GM21423 (cell line): ENCODE measurements at regions not wholly inside any gene's neighbourhood (a gene's known extent, or its start where the extent isn't known, plus 50 kb on each side); places are given as distances from the start of the nearest gene placed in this dataset.
A peak's percentile ranks its signal among the peaks of the same experiment; 100 is the strongest.
"Not testable (repeated sequence)": the region's sequence is repeated elsewhere in the genome, so short reads cannot be mapped to it uniquely, and the experiment has no call there.

Experiments
- ATAC-seq: cut with Tn5 transposase; IDR thresholded peaks from one replicate; pipeline ENCODE4 v1.9.1; 2021; ENCODE audit warnings: mild to moderate bottlenecking, moderate library complexity; ENCODE audit not compliant: unreplicated experiment

DNA sequence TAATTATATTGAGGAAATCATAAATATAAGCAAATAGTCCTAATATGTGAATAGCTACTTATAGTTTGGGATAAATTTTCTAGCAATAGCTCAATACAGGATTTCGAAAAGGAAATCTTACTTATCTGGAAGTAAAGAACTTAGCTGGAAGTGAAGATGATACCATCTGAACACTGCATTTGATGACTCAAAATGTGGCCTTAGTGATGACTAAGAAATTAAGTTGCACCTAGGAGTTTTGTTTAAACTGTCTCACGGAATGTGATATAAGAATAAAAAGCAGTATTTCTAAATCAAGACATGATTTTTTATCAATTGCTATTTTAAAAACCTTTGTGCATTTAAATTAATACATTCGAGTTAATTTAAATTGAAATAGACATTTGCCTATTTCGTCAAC is 91.2 kb downstream of the EOMES start:
- no peak for ATAC-seq

DNA sequence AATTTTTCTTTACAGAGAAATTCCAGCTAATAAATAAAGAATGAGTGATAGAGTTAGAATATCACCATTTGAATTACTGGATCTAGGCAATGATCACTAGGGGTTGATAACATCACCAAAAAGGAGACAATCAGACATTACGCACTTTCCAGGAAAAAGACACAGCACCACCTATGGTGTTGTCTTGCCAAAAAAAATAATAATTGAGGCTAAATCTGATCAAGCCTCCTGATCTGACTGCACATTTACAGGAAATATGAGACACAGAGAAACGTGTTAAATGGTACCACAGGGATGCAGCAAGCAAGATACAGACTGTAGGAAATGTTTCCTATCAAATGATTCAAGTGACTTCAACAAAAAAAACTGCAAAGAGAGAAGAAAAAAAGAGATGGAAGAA is 92.8 kb downstream of the EOMES start:
- no peak for ATAC-seq

DNA sequence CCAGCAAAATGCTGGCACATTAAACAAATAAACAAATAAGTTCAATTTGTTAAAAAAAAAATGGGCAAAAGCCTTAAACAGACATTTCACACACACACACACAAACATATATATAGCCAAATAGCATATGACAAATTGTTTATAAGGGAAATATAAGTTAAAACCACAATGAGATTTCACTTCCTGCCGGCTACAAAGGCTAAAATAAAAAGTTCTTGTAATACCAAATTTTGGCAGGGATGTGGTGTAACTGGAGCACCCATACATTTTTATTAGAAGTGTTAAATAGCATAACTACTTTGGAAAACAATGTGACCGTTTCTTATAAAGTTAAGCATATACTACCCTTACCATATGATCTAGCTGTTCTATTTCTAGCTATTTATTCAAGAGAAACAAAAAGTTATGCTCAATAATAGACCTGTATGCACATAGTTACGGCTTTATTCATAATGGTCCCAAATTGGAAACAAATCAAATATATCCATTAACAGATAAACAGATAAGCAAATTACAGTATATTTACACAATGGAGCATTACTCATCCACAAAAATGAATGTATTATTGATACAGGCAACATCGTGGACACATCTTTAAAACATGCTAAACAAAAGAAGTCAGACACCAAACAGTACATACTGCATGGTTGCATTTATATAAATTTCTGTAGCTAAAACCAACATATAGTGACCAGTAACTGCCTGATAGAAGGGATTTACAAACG is 93.9 kb downstream of the EOMES start:
- ATAC-seq: no peak

DNA sequence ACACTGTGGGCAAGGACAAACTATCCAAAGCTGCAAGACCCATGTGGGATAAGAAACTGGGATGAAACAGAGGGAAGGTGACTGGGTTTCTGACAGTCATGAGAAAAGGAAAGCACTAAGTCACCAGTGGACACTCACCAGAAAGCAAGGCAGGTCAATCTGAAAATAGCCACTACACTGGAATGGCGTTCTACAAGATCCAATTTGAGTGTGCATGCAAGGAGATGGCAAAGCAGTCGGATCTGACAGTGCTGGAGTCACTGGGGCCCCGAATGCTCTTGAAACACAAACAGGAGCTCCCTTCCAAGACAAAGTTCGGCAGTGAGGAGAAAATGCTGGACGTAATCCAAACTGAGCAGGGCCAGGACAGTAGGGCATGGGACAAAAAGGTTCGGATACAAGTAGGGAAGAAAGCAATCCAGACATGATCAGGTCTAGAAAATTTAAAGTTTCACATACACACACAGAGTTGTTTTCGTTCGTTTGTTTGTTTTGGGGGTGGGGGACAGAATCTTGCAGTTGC is 95.5 kb downstream of the EOMES start:
- no peak for ATAC-seq

DNA sequence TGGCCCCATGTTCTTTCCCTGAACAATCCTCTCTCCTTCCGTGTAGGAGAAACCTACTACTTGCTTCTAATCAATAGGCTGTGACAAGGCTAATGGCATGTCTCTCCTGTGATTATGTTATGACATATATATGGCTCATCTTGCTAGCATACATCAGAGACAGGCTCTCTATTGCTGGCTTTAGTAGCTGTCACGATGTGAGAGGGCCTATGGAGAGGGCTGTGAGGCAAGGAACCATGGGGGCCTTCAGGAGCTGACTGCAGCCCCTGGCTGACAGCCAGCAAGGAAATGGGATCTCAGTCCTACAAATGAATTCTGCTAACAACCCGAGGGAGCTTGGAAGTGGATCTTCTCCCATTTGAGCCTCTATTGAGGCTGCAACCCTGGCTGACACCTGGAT is 96.3 kb downstream of the EOMES start:
- ATAC-seq: no peak

DNA sequence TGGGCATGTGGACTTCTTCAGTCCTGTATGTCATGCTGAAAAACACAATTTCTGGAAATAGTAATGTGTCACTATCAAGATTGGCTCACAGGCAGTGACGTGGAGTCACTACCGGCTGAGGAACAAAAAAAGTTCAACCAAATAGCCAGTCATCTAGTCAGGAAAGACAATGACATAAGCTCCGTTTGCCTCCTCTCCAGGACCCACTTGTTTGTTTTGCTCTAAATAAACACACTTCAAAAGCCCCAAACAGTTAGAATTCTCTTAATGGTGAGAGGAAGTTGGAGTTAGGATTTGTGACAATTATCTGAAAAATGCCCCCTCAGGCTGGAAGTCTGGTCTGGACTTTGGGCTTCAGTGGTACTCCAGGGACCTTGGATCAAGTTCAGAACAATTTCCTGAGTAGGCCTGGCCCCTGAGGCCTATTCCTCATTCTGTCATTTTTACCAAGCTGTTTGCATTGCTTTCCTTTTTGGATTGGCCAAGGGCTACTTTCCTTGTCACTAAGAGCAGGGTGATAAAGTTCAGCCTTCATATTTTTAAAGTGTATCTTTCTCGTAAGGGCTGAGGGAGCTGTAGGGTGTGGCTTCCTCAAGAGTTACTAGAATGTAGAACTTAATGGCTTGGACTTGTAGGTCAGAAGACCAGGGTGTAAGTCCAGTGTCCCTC is 98.9 kb downstream of the EOMES start:
- no peak for ATAC-seq

DNA sequence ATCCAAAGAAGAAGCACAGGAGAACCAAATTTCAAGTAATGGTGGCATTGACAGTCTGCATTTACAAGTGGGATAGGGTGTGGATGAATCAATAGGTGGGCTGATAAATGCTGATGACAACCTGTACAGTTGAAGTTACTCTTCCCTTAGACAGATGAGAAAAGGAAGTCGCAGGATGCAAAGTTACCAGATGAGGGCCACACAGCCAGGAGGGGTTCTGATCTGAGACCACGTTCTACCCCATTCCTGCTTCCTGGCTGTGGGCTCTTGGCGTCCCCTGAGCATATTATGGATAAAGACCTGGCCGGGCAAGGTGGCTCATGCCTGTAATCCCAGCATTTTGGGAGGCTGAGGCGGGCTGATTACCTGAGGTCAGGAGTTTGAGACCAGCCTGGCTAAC is 104.6 kb downstream of the EOMES start:
- ATAC-seq: no peak

DNA sequence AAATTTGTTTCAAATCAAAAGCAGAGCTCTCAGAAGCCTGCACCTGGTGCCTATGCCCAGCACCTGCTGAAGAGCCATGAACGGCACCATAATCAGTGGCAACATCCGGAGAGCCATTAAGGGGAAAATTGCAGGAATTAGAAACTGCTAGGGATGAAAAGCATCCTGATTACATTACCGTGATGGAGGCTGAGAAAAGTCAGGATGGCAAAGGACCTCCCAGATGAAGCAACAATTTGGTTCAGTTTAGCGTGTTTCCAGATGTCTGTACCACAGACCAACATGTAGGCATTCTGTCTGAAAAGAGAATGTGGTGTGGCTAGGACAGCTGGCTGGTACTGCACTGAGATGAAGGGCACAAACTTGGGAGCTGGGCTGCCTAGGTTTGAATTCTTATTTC is 106.1 kb downstream of the EOMES start:
- no peak for ATAC-seq

DNA sequence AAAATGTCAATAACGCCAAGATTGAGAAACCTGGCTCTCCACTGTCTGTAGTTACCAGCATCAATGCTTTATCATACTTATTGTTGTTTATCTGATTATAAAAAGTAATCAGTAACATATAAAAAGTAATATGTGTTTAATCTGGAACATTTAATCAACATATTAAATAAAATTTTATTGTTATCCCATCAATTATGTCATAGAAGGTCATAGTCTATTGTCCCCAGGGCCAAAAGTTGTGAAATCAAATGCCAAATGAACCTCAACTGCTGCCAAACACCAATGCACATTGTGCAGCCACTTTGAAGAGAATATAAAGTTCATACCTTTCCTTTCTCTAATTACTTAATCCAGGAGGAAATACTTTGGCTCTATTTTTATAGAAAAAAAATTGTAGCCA is 106.6 kb downstream of the EOMES start:
- no peak for ATAC-seq

DNA sequence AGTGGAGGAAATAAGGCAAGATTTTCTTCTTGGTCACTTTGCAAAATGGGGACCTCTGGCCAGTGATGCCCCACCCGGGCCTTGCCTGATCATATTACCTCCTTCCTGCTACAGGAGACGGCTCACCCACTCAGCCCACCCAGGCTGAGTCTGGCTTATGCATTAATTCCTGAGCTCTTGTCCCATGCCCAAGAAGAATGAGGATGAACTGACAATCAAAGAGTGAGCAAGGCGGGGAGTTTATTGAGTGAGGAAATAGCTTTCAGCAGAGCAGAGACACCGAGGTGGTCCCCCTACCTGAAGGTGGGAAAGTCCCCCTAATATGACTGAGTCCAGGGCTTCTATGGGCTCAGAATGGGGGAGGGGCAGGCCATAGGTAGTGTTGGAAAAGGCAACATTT is 107.5 kb downstream of the EOMES start:
- no peak for ATAC-seq

DNA sequence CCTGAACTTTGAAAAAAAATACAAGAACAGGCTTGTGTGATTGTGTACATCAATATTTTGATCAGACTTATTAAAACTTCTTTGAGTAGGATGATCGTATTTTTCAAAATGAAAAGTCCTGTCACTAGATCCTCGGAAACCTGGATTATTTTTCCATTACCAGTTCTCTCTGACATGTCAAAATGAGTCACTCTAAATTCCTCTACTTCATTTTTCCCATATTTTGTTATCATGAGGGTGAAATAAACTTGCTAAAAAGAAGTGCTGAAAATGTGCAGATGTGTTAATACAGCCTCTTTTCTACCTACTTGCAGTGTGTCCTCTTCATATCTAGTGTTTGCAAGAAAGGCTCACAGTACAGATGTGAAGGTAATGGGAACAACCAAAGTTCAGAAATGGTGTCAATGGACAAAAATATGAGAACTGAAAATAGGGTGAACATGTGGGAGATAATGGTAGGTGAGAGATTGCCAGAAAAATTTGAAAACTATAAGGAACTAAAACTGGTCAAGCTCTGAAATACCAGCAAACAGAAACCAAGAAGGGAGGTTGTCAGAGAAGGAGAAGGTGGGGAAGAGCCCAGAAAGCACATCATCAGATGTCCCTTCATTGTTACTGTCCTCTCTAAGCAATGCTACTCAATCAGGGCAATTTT is 108.2 kb downstream of the EOMES start:
- ATAC-seq: no peak

DNA sequence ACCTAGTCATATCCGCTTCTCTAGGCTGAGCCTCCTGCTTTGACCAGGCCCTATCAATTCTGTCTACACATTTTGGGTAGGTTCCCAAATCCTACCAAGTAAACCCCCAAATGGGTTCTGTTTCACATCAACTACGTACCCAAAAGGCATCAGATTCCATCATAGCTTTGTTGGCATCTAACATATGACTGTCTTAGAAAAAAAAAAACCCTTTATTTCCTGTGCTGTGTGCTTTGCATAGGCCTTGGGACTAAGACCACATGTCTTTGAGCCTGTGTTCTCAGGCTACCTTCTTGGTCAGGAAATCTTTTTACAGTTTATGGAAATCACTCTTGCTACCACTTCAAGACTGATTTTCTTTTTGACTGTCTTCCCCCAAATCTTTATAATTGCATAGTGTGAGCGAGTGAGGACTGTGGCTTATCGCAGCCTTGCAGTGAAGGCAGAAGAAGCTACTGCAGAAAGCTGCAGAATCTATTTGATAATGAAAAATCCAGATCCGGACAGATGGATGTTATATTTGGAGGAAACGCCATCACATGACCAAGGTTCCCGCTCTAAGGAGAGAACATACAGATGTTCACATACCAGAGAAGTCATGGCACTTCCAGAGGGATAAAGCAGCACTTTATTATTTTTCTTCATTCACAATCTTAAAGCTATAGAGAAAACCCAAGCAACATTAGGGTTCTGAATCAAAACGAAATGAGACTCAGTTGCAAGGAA is 111.2 kb downstream of the EOMES start:
- ATAC-seq: peak; percentile 45

DNA sequence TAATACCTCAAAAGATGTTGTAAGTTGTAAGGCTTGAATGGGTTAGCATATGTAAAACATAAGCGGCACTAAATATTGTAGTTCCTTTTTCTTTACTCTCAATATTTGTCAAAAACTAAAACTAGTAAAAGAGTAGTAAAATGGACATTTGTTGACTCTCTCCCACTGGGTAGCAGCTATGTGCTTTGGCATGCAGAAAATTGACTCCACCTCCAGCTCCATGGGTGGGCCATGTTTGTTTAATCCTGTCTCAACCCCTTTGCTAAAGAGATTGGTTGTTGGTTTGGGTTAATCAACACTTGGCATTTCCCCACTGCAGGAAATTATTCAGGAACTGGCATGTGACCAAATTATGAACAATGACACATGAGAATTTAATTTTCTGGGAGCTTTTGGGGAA is 114.8 kb downstream of the EOMES start:
- ATAC-seq: no peak

DNA sequence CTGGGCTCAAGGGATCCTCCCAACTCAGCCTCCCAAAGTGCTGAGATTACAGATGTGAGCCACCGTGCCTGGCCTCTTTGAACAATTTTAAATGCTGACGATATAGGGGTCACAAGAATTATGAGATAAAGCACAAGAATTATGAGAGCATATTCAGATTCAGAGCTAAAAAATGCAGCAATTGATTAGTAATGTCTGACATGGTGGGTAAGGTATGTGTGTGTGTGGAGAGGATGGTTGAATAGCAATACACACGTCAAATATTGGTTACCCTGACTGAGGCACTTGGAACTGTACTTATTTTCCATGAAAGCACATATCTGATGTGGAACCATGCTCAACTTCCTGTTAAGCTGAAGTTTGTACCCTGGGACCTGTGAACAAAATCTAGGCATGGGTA is 115.6 kb downstream of the EOMES start:
- ATAC-seq: no peak

DNA sequence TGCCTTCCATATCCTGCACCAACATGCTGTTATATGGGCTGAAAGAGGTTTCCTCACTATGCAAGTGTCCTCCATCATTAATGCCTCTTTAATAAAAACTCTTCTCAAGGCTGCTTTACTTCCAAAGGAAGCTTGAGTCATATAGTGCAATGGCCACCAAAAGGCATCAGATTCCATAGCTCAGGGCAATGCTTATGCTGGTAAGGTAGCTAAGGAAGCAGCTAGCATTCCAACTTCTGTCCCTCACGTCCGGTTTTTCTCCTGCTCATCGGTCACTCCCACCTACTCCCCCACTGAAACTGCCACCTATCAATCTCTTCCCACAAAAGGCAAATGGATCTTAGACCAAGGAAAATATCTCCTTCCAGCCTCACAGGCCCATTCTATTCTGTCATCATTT is 117.1 kb upstream of the SLC4A7 start:
- ATAC-seq: not testable (repeated sequence)

DNA sequence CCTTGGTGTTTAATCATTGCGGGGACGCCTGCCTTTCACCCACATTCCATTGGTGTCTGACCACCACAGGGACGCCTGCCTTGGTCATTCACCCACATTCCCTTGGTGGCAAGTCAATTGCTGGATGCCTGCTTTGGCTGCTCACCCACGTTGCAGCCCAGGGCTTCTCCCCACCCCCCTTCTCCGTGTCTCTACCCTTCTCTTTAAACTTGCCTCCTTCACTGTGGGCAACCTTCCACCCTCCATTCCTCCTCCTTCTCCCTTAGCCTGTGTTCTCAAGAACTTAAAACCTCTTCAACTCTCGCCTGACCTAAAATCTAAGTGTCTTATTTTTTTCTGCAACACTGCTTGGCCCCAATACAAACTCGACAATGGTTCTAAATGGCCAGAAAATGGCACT is 115.6 kb upstream of the SLC4A7 start:
- not testable (repeated sequence) for ATAC-seq

DNA sequence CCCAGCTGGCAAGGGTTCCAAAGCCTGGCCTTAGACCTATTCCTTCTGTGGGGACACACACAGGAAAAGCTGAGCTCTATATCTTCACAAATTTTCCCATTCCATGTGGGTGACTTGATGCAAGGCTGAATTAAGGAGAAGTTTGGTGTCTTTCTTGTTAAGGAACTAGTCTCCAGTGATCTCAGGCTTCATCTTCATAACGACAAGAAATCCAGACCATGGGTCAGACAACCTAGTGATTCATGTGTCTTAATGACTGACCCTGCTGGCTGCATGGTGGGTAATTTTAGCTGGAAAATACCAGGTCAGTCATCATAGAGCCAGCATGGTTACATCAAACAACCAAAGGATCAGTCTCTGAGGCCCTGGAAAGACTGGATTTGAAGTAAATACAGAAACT is 112.7 kb upstream of the SLC4A7 start:
- no peak for ATAC-seq

DNA sequence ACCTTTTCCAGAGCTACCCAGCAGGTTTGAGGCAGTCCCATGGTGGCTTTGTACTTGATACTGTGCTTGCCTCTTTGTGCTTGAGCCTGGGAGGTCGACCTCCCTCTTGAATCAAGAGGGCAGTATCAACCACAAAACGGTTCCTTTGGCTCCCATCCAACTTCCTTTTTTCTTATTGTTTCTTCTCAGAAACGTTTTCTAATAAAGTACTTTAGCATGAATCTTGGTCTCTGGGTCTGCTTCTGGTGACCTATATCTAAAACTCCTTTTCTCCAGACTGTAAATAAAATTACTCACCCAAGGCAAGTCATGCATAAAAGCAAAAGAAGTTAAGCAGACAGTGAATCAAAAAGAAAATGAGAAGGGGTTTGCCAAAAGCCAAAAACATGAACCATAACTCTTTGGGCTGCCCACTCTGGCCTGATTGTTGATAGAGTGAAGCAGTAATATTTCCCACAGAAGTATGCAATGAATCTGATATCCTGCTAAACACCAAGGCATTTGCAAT is 112.2 kb upstream of the SLC4A7 start:
- ATAC-seq: peak; percentile 60

DNA sequence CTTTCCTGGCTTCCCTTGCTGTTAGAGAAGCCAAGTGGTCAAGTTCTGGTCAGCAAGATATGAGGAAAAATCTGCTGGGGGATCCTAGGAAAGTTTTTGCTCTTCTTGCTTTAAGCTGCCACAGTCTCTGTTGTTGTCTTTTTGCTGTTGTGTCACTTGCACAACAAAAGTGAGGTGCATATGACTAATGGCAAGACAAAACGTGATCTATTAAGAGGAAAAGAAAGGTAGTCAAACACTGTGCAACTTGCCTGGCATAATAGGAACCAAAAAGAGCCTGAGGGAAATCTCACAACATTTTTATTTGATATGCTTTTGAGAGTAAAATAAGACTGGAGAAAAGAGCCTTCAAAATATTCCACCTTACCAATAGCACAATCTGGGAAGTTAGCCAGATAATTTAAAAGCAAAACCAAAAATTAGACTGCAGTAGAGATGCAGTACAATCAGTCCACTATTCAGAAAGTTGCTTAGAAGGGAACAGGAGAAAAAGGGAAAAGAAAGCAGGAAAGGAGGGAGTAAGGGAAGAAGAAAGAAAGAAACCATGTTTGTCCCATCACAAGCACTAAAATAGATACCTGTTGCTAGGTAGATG is 110.0 kb upstream of the SLC4A7 start:
- ATAC-seq: no peak

DNA sequence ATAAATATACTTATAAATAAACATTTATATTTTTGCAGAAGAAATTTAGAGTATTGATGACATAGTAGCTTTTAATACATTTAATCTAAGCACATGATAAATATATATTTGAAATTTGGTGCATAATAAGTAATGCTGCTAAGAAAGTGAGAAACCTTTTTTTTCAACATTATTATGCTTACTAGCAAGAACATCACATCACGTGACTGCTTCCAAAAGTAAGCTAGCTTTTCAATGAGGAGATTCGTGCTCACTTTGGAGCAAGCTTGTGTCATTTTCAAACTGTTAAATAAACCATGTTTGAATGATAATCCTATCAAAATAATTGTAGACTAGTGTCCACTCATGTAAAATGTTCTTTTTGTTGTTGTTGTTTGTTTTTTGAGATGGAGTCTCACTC is 109.0 kb upstream of the SLC4A7 start:
- ATAC-seq: no peak
